ENCODE measurements at regions not wholly inside any gene's neighbourhood (a gene's known extent, or its start where the extent isn't known, plus 50 kb on each side); places are given as distances from the start of the nearest gene placed in this dataset.

DNA sequence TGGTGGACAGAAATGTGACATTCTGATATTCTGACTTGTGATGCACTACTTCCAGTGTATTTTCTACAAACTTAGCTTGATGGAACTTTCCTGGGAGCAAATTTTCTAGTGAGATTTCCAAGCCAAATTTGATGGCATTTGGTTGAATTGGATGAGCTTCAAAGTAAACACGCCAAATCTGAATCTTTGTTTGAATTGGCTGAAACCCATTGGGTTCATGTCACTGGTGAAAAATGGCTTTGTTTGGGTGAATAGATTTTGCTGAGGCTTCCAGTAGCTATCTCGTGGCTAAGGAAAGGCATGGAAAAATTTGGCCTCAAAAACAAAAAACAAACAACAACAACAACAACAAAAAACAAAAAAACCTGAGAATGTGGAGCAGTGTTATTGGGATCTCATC, 271.1 kb upstream of the RPS23 start:
- no peak for ATAC-seq (ENCODE audit: low FRiP score in 2 of 2)
- no peak for TF ChIP-seq POLR2AphosphoS5 (IDR thresholded peaks at IDR 0.05)
- TF ChIP-seq, protein P1, sequence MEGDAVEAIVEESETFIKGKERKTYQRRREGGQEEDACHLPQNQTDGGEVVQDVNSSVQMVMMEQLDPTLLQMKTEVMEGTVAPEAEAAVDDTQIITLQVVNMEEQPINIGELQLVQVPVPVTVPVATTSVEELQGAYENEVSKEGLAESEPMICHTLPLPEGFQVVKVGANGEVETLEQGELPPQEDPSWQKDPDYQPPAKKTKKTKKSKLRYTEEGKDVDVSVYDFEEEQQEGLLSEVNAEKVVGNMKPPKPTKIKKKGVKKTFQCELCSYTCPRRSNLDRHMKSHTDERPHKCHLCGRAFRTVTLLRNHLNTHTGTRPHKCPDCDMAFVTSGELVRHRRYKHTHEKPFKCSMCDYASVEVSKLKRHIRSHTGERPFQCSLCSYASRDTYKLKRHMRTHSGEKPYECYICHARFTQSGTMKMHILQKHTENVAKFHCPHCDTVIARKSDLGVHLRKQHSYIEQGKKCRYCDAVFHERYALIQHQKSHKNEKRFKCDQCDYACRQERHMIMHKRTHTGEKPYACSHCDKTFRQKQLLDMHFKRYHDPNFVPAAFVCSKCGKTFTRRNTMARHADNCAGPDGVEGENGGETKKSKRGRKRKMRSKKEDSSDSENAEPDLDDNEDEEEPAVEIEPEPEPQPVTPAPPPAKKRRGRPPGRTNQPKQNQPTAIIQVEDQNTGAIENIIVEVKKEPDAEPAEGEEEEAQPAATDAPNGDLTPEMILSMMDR (IDR thresholded peaks at IDR 0.05): no peak
- no peak for TF ChIP-seq EP300 (IDR thresholded peaks at IDR 0.05)
- no peak for TF ChIP-seq POLR2A (IDR thresholded peaks at IDR 0.05)

DNA sequence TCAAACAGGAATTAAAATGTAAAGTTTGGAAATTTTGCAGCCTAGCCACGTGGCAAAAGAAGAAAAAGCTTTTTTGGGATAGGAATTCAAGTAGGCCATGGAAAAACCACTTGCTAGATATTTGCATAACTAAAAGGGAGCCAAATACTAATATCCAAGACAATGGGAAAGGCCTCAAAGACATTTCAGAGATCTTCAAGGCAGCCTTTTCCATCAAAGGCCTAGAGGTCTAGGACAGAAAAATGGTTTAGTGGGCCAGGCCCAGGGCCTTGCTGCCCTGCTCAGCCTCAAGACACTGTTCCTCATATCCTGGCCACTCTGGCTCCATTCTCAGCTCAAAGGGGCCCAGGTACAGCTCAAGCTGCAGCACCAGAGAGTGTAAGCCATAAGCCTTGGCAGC, 265.9 kb upstream of the RPS23 start:
- Histone ChIP-seq H3K4me3 (no peak overlapping the region), H3K9me3 (peaks cover 0 to 6% (median 0%) of the 10 kb centered on the region in 4 donors), H3K36me3 (no peaks in the 10 kb centered on the region), H3K4me1 (no peaks in the 10 kb centered on the region), H3K27ac (no peak overlapping the region), H3K27me3 (no peaks in the 10 kb centered on the region)
- TF ChIP-seq POLR2AphosphoS5 (IDR thresholded peaks at IDR 0.05) (no peak), POLR2A (IDR thresholded peaks at IDR 0.05) (no peak), EP300 (IDR thresholded peaks at IDR 0.05) (no peak)
- TF ChIP-seq, protein P1 (IDR thresholded peaks at IDR 0.05): no peak
- ATAC-seq (ENCODE audit: low FRiP score in 2 of 2): no peak
- WGBS, 2 donors: 68 to 88% methylated on average over 1 of the region's 1 CpG
- no peak for DNase-seq

More for the DNA sequence above, 271.1 kb upstream of the RPS23 start:
- Histone ChIP-seq H3K27me3 (no peaks in the 10 kb centered on the region), H3K9me3 (peaks cover 0 to 1% (median 0%) of the 10 kb centered on the region in 4 donors), H3K4me3 (no peak overlapping the region), H3K27ac (no peak overlapping the region), H3K36me3 (no peaks in the 10 kb centered on the region), H3K4me1 (no peaks in the 10 kb centered on the region)
- 40 to 53% methylated on average over 2 of the region's 2 CpGs for WGBS, 2 donors
- DNase-seq: no peak

DNA sequence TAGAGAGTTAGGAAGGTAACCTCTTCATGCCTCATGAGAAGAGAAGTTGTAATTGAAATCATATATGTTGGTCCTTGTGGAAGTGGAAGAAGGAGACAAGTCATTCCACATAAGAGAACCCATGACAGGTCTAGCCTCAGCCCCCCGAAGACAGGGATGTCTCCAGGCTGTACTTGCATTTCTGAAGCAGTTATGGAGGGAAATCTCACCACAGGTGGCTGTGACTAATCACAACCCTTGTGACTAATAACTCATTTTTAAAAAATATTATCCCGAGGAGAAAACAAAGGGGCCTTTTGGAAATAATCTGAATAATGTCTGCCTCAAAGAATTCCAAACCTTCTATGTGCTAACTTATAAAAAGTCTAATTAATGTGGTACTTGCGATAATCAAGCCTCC, 262.1 kb upstream of the RPS23 start:
- Histone ChIP-seq H3K9me3 (peaks cover 0 to 6% (median 0%) of the 10 kb centered on the region in 4 donors), H3K36me3 (no peaks in the 10 kb centered on the region), H3K27ac (no peak overlapping the region), H3K4me3 (no peak overlapping the region), H3K4me1 (no peaks in the 10 kb centered on the region), H3K27me3 (no peaks in the 10 kb centered on the region)
- TF ChIP-seq POLR2AphosphoS5 (IDR thresholded peaks at IDR 0.05) (no peak), EP300 (IDR thresholded peaks at IDR 0.05) (no peak), POLR2A (IDR thresholded peaks at IDR 0.05) (no peak)
- TF ChIP-seq, protein P1 (IDR thresholded peaks at IDR 0.05): no peak
- DNase-seq (no peak), ATAC-seq (ENCODE audit: low FRiP score in 2 of 2) (no peak)
- WGBS, 2 donors: 88 to 96% methylated on average over 3 of the region's 3 CpGs

DNA sequence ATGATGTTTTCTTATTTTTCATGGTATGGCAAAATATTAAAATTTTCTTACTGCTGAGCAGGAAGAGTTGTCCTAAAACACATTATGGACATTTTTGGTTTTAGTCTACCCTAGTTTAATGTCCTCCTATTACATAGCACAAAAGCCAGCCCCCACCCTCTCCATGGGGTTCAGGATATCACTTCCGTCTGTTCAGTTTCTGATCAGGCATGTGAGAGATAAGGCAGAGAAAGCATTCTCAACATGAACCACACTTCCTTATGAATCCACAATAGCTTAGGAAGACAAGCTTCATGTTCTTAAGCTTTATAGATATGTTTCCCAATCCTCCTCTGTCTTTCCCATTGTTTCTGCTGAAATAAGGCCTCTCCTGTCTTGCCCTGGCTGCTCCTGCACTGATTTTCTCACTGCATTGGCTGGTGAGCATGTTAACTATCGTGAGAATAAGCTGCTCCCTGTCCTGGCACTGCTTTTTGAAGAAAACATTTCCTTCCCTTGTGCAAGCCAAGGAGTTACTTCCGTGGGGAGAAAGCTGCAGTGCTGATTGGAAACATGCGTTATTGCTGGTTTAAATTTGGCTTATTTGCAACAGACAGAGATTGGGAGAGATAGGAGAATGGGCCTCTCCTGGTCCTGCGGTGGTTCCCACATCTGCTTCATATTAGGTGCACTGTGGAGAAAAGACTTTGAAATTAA, 260.3 kb upstream of the RPS23 start:
- no peak overlapping the region for H3K27ac ChIP-seq
- TF ChIP-seq EP300 (IDR thresholded peaks at IDR 0.05) (no peak), POLR2A (IDR thresholded peaks at IDR 0.05) (no peak), POLR2AphosphoS5 (IDR thresholded peaks at IDR 0.05) (no peak)
- TF ChIP-seq, protein P1 (IDR thresholded peaks at IDR 0.05): no peak
- no peak for DNase-seq

More for the DNA sequence above, 260.3 kb upstream of the RPS23 start:
- Histone ChIP-seq H3K27me3 (no peaks in the 10 kb centered on the region), H3K4me3 (no peak overlapping the region), H3K36me3 (no peaks in the 10 kb centered on the region), H3K4me1 (no peaks in the 10 kb centered on the region), H3K9me3 (no peaks in the 10 kb centered on the region)
- 61 to 67% methylated on average over 5 of the region's 5 CpGs for WGBS, 2 donors
- ATAC-seq (ENCODE audit: low FRiP score in 2 of 2): peak in 1 of 2 donors; percentile 45

All from upper lobe of left lung (tissue), 6 donors.